ENCODE measurements at regions not wholly inside any gene's neighbourhood (a gene's known extent, or its start where the extent isn't known, plus 50 kb on each side); places are given as distances from the start of the nearest gene placed in this dataset.

GRCh38 chr4:160316036-160316435 is 1213.2 kb downstream of the RAPGEF2 start:
- no peak for DNase-seq (ENCODE audit: low read depth)
- TF ChIP-seq, protein P1, sequence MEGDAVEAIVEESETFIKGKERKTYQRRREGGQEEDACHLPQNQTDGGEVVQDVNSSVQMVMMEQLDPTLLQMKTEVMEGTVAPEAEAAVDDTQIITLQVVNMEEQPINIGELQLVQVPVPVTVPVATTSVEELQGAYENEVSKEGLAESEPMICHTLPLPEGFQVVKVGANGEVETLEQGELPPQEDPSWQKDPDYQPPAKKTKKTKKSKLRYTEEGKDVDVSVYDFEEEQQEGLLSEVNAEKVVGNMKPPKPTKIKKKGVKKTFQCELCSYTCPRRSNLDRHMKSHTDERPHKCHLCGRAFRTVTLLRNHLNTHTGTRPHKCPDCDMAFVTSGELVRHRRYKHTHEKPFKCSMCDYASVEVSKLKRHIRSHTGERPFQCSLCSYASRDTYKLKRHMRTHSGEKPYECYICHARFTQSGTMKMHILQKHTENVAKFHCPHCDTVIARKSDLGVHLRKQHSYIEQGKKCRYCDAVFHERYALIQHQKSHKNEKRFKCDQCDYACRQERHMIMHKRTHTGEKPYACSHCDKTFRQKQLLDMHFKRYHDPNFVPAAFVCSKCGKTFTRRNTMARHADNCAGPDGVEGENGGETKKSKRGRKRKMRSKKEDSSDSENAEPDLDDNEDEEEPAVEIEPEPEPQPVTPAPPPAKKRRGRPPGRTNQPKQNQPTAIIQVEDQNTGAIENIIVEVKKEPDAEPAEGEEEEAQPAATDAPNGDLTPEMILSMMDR (conservative IDR thresholded peaks at IDR 0.05; ENCODE audit: low read depth, low read length) = no peak
- no peak overlapping the region for H3K4me3 ChIP-seq (ENCODE audit: low read depth, low read length)

- no peak for DNase-seq (ENCODE audit: low read depth)
- TF ChIP-seq, protein P1 (conservative IDR thresholded peaks at IDR 0.05; ENCODE audit: low read depth, low read length) = no peak
- no peak overlapping the region for H3K4me3 ChIP-seq (ENCODE audit: low read depth, low read length)
These were observed 1215.8 kb downstream of the RAPGEF2 start for GRCh38 chr4:160318567-160319220.

GRCh38 chr4:160319221-160319867 is 1216.5 kb downstream of the RAPGEF2 start:
- no peak for DNase-seq (ENCODE audit: low read depth)
- no peak overlapping the region for H3K4me3 ChIP-seq (ENCODE audit: low read depth, low read length)

GRCh38 chr4:160319868-160320260 is 1217.0 kb downstream of the RAPGEF2 start:
- TF ChIP-seq, protein P1 (conservative IDR thresholded peaks at IDR 0.05; ENCODE audit: low read depth, low read length) = no peak
- no peak overlapping the region for H3K4me3 ChIP-seq (ENCODE audit: low read depth, low read length)
- DNase-seq (ENCODE audit: low read depth) = no peak

More at GRCh38 chr4:160319221-160319867, 1216.5 kb downstream of the RAPGEF2 start:
- TF ChIP-seq, protein P1 (conservative IDR thresholded peaks at IDR 0.05; ENCODE audit: low read depth, low read length) = no peak

DNA sequence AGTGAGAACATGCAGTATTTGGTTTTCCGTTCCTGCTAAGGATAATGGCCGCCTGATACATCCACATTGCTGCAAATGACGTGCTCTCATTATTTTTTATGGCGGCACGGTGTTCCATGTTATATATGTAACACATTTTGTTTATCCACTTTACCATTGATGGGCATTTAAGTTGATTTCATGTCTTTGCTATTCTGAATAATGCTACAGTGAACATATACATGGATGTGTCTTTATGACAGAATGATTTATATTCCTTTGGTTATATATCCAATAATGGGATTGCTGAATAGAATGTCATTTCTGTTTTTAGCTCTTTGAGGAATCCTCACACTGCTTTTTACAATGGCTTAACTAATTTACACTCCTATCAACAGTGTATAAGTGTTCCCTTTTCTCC is 1223.2 kb downstream of the RAPGEF2 start:
- no peak overlapping the region for H3K4me3 ChIP-seq (ENCODE audit: low read depth, low read length)
- TF ChIP-seq, protein P1 (conservative IDR thresholded peaks at IDR 0.05; ENCODE audit: low read depth, low read length) = no peak
- no peak for DNase-seq (ENCODE audit: low read depth)

DNA sequence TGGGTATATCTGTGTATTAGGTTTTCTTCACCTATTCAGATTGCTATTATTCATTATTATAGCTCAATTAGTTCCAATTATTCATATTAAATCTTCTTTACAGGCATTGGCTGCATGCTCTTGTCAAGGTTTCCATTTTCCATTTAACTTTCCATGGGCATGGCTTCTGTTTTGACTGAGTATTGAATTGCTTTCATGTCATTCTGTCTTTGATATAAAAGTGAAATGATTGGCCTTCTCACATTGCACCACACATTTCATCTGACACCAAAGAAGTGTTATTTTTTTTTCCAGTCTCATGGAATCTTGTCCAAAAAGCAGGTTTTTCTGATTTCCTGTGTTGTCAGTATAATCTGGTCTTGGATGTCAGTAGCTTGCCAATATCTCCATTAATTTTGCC is 1244.3 kb downstream of the RAPGEF2 start:
- no peak overlapping the region for H3K4me3 ChIP-seq (ENCODE audit: low read depth, low read length)
- no peak for DNase-seq (ENCODE audit: low read depth)
- TF ChIP-seq, protein P1 (conservative IDR thresholded peaks at IDR 0.05; ENCODE audit: low read depth, low read length) = no peak

DNA sequence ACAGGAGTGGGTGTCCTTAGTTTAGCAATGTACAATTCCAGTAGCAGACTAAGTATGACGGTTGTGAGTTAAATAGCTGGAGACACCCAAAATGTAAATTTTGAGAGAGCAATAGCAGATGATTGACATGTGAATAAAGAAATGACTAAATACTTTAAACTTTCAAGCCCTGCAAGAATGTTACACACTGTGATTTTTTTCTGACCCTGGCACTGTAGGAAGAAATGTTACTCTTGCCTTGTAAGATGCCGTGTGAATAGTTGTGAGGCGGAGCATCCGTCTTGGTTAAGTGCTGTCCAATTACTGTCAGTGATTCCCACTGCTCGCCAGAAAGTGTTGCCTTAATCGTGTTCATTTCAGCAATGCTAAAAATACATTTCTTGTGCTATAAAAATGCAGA is 1248.1 kb downstream of the RAPGEF2 start:
- no peak for DNase-seq (ENCODE audit: low read depth)
- no peak overlapping the region for H3K4me3 ChIP-seq (ENCODE audit: low read depth, low read length)
- TF ChIP-seq, protein P1 (conservative IDR thresholded peaks at IDR 0.05; ENCODE audit: low read depth, low read length) = no peak

Data from epithelial cell of proximal tubule (primary cell).